ENCODE measurements at regions not wholly inside any gene's neighbourhood (a gene's known extent, or its start where the extent isn't known, plus 50 kb on each side); places are given as distances from the start of the nearest gene placed in this dataset.

DNA sequence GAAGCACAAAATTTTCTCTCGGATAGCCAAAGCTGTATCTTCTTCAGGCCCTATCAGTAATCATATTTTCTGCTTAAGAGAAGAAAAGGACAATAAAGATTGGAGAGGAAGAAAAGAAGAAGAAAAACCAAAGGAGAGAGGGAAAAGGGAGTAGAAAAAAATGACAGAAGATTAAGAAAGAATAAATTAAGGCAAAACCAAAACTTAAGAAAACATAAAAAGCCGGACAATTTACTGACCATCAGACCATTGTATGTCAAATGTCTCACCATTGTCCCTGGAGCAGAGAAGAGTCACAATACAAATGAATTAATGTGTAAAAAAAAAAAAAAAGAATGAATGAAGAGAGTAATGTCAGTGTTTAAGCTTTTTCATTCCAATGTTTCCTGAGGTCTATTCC lies 1274.8 kb downstream of the FSCB start:
- no peaks in the 10 kb centered on the region for H3K79me2 ChIP-seq (ENCODE audit: insufficient read depth)
- H3K36me3 ChIP-seq (replicated peaks in 1 of 2; ENCODE audit: control insufficient read depth in 1 of 2, insufficient read depth in 2 of 2, low read length in 1 of 2), result no peaks in the 10 kb centered on the region
- no peaks in the 10 kb centered on the region for H3F3A ChIP-seq (replicated peaks; ENCODE audit: insufficient read depth)
- no peak overlapping the region for H3K4me2 ChIP-seq
- no peaks in the 10 kb centered on the region for H3K27me3 ChIP-seq (ENCODE audit: insufficient read depth)
- H3K27ac ChIP-seq (ENCODE audit: low read depth in 2 of 2, low read length in 1 of 2), result no peak overlapping the region
- no peaks in the 10 kb centered on the region for H3K9me3 ChIP-seq
- POLR2A ChIA-PET, result no interaction called here
- no peak overlapping the region for H3K4me3 ChIP-seq (ENCODE audit: low read depth in 2 of 2, low read length in 1 of 2)
- CTCF ChIA-PET, result no interaction called here
- H4K20me1 ChIP-seq (ENCODE audit: insufficient read depth), result no peaks in the 10 kb centered on the region
- H3K9me2 ChIP-seq, result no peaks in the 10 kb centered on the region
- no peak overlapping the region for H2AFZ ChIP-seq (ENCODE audit: low read depth)
- H3K4me1 ChIP-seq (ENCODE audit: control insufficient read depth in 1 of 2, insufficient read depth in 2 of 2, low read depth in 1 of 2, low read length in 1 of 2), result no peaks in the 10 kb centered on the region
- TF ChIP-seq FOSL2 (IDR thresholded peaks at IDR 0.05; ENCODE audit: borderline replicate concordance, low read depth) (no peak), EP300 (IDR thresholded peaks at IDR 0.05; ENCODE audit: borderline replicate concordance in 1 of 2, low read depth in 1 of 2, low read length in 1 of 2) (no peak), TAF1 (IDR thresholded peaks at IDR 0.05; ENCODE audit: borderline replicate concordance, low read depth, low read length) (no peak), POLR2AphosphoS5 (IDR thresholded peaks at IDR 0.05; ENCODE audit: low read depth, low read length) (no peak), RCOR1 (IDR thresholded peaks at IDR 0.05; ENCODE audit: low read length) (no peak), GATA2 (CRISPR knock-in tag; IDR thresholded peaks at IDR 0.05) (no peak), CHD2 (IDR thresholded peaks at IDR 0.05; ENCODE audit: low read length, partially characterized antibody) (no peak), RXRA (IDR thresholded peaks at IDR 0.05; ENCODE audit: borderline replicate concordance, low read depth) (no peak)
- TF ChIP-seq, protein P1, sequence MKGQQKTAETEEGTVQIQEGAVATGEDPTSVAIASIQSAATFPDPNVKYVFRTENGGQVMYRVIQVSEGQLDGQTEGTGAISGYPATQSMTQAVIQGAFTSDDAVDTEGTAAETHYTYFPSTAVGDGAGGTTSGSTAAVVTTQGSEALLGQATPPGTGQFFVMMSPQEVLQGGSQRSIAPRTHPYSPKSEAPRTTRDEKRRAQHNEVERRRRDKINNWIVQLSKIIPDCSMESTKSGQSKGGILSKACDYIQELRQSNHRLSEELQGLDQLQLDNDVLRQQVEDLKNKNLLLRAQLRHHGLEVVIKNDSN (IDR thresholded peaks at IDR 0.05; ENCODE audit: borderline replicate concordance, low read depth), result no peak
- TF ChIP-seq, protein P2, sequence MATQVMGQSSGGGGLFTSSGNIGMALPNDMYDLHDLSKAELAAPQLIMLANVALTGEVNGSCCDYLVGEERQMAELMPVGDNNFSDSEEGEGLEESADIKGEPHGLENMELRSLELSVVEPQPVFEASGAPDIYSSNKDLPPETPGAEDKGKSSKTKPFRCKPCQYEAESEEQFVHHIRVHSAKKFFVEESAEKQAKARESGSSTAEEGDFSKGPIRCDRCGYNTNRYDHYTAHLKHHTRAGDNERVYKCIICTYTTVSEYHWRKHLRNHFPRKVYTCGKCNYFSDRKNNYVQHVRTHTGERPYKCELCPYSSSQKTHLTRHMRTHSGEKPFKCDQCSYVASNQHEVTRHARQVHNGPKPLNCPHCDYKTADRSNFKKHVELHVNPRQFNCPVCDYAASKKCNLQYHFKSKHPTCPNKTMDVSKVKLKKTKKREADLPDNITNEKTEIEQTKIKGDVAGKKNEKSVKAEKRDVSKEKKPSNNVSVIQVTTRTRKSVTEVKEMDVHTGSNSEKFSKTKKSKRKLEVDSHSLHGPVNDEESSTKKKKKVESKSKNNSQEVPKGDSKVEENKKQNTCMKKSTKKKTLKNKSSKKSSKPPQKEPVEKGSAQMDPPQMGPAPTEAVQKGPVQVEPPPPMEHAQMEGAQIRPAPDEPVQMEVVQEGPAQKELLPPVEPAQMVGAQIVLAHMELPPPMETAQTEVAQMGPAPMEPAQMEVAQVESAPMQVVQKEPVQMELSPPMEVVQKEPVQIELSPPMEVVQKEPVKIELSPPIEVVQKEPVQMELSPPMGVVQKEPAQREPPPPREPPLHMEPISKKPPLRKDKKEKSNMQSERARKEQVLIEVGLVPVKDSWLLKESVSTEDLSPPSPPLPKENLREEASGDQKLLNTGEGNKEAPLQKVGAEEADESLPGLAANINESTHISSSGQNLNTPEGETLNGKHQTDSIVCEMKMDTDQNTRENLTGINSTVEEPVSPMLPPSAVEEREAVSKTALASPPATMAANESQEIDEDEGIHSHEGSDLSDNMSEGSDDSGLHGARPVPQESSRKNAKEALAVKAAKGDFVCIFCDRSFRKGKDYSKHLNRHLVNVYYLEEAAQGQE (IDR thresholded peaks at IDR 0.05; ENCODE audit: low read depth, low read length), result no peak
- 11% methylated on average over 2 of the region's 2 CpGs for WGBS (ENCODE audit: low lambda C conversion rate)
- no peak overlapping the region for H3K9ac ChIP-seq
- DNase-seq, result no peak

DNA sequence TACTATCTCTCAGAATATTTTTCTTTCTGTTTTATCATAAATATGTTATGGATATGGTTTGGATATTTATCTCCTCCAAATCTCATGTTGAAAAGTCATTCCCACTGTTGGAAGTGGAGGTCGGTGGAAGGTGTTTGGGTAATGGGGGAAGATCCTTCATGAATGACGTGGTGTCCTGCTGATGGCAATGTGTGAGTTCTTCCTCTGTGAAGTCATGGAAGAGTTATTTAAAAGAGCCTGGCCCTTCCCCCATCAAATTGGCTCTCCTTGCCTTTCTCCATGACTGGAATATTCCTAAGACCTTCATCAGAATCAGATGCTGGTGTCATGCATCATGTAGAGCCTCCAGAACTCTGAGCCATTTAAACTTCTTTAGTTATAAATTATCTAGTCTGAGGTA lies 1291.6 kb downstream of the FSCB start:
- Histone ChIP-seq H3K79me2 (ENCODE audit: insufficient read depth) (no peaks in the 10 kb centered on the region), H3F3A (replicated peaks; ENCODE audit: insufficient read depth) (no peaks in the 10 kb centered on the region), H3K27me3 (ENCODE audit: insufficient read depth) (no peaks in the 10 kb centered on the region), H3K4me2 (no peak overlapping the region), H3K4me1 (ENCODE audit: control insufficient read depth in 1 of 2, insufficient read depth in 2 of 2, low read depth in 1 of 2, low read length in 1 of 2) (no peaks in the 10 kb centered on the region), H4K20me1 (ENCODE audit: insufficient read depth) (no peaks in the 10 kb centered on the region), H3K27ac (ENCODE audit: low read depth in 2 of 2, low read length in 1 of 2) (no peak overlapping the region), H3K9me3 (no peaks in the 10 kb centered on the region), H3K9ac (no peak overlapping the region), H2AFZ (ENCODE audit: low read depth) (no peak overlapping the region), H3K9me2 (no peaks in the 10 kb centered on the region), H3K36me3 (replicated peaks in 1 of 2; ENCODE audit: control insufficient read depth in 1 of 2, insufficient read depth in 2 of 2, low read length in 1 of 2) (no peaks in the 10 kb centered on the region), H3K4me3 (ENCODE audit: low read depth in 2 of 2, low read length in 1 of 2) (no peak overlapping the region)
- ChIA-PET POLR2A (no interaction called here), CTCF (no interaction called here)
- 3% methylated on average over 2 of the region's 2 CpGs for WGBS (ENCODE audit: low lambda C conversion rate)
- no peak for DNase-seq
- TF ChIP-seq RCOR1 (IDR thresholded peaks at IDR 0.05; ENCODE audit: low read length) (no peak), EP300 (IDR thresholded peaks at IDR 0.05; ENCODE audit: borderline replicate concordance in 1 of 2, low read depth in 1 of 2, low read length in 1 of 2) (no peak), TAF1 (IDR thresholded peaks at IDR 0.05; ENCODE audit: borderline replicate concordance, low read depth, low read length) (no peak), FOXJ3 (CRISPR knock-in tag; IDR thresholded peaks at IDR 0.05) (no peak), SMC3 (IDR thresholded peaks at IDR 0.05; ENCODE audit: low read depth, low read length) (no peak), POLR2AphosphoS5 (IDR thresholded peaks at IDR 0.05; ENCODE audit: low read depth, low read length) (no peak), RXRA (IDR thresholded peaks at IDR 0.05; ENCODE audit: borderline replicate concordance, low read depth) (no peak)
- TF ChIP-seq, protein P3, sequence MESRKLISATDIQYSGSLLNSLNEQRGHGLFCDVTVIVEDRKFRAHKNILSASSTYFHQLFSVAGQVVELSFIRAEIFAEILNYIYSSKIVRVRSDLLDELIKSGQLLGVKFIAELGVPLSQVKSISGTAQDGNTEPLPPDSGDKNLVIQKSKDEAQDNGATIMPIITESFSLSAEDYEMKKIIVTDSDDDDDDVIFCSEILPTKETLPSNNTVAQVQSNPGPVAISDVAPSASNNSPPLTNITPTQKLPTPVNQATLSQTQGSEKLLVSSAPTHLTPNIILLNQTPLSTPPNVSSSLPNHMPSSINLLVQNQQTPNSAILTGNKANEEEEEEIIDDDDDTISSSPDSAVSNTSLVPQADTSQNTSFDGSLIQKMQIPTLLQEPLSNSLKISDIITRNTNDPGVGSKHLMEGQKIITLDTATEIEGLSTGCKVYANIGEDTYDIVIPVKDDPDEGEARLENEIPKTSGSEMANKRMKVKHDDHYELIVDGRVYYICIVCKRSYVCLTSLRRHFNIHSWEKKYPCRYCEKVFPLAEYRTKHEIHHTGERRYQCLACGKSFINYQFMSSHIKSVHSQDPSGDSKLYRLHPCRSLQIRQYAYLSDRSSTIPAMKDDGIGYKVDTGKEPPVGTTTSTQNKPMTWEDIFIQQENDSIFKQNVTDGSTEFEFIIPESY (IDR thresholded peaks at IDR 0.05; ENCODE audit: borderline replicate concordance, low read depth), result no peak
- TF ChIP-seq, protein P2 (IDR thresholded peaks at IDR 0.05; ENCODE audit: low read depth, low read length), result no peak
- TF ChIP-seq, protein P4, sequence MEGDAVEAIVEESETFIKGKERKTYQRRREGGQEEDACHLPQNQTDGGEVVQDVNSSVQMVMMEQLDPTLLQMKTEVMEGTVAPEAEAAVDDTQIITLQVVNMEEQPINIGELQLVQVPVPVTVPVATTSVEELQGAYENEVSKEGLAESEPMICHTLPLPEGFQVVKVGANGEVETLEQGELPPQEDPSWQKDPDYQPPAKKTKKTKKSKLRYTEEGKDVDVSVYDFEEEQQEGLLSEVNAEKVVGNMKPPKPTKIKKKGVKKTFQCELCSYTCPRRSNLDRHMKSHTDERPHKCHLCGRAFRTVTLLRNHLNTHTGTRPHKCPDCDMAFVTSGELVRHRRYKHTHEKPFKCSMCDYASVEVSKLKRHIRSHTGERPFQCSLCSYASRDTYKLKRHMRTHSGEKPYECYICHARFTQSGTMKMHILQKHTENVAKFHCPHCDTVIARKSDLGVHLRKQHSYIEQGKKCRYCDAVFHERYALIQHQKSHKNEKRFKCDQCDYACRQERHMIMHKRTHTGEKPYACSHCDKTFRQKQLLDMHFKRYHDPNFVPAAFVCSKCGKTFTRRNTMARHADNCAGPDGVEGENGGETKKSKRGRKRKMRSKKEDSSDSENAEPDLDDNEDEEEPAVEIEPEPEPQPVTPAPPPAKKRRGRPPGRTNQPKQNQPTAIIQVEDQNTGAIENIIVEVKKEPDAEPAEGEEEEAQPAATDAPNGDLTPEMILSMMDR (IDR thresholded peaks at IDR 0.05), result no peak

Data from SK-N-SH (cell line).